ENCODE measurements at regions not wholly inside any gene's neighbourhood (a gene's known extent, or its start where the extent isn't known, plus 50 kb on each side); places are given as distances from the start of the nearest gene placed in this dataset.

- TF ChIP-seq POLR2AphosphoS5 (IDR thresholded peaks at IDR 0.05; ENCODE audit: low read depth) (no peak), CTCF (IDR thresholded peaks at IDR 0.05; ENCODE audit: insufficient read depth, low read length) (no peak), GABPA (IDR thresholded peaks at IDR 0.05; ENCODE audit: low read depth) (no peak), REST (IDR thresholded peaks at IDR 0.05; ENCODE audit: insufficient replicate concordance, low read depth) (no peak), SPI1 (IDR thresholded peaks at IDR 0.05; ENCODE audit: borderline replicate concordance, low read depth) (no peak)
Measured at GRCh38 chr2:173550143-173550542, 195.5 kb downstream of the CDCA7 start.
